Esophagus mucosa (tissue), 1 donor: ENCODE measurements at regions not wholly inside any gene's neighbourhood (a gene's known extent, or its start where the extent isn't known, plus 50 kb on each side); places are given as distances from the start of the nearest gene placed in this dataset.
A peak's percentile ranks its signal among the peaks of the same experiment; 100 is the strongest.
"Not testable (repeated sequence)": the region's sequence is repeated elsewhere in the genome, so short reads cannot be mapped to it uniquely, and the experiment has no call there.

Source experiments
- ATAC-seq: fragments of 200-7000 bp; cut with Tn5 transposase; one replicate; pipeline ENCODE4 v1.9.1; 2020
- donor health status: DM: yes; HTN: yes; CAD: no.

- ATAC-seq: no peak
Observed at GRCh38 chr10:9010093-9010492, 955.6 kb downstream of the GATA3 start.

- ATAC-seq: no peak
Observed at GRCh38 chr10:9010931-9011670, 956.6 kb downstream of the GATA3 start.

- no peak for ATAC-seq
Observed at GRCh38 chr10:9012312-9012711, 957.8 kb downstream of the GATA3 start.

GRCh38 chr10:9015005-9015404 is 960.5 kb downstream of the GATA3 start:
- no peak for ATAC-seq

- no peak for ATAC-seq
Observed at GRCh38 chr10:9015447-9015846, 961.0 kb downstream of the GATA3 start.

DNA sequence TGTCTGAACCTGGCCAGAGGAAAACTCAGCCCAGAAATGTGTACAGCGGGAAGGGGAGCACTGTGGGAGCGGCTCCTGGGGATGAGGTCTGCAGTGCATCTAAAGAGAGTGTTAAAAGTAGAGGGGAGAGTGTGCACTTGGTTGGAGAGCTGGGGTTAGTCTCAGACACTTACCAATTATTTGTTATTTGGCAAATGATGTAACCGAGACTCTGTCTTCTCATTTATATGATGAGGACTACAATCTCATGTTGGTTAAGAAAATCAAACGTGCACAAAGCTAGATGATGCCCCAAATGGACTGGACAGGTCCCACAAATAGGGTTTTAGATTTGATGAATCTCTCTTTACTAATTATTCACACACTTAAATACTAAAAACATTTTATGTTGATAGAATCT is 962.4 kb downstream of the GATA3 start:
- no peak for ATAC-seq

DNA sequence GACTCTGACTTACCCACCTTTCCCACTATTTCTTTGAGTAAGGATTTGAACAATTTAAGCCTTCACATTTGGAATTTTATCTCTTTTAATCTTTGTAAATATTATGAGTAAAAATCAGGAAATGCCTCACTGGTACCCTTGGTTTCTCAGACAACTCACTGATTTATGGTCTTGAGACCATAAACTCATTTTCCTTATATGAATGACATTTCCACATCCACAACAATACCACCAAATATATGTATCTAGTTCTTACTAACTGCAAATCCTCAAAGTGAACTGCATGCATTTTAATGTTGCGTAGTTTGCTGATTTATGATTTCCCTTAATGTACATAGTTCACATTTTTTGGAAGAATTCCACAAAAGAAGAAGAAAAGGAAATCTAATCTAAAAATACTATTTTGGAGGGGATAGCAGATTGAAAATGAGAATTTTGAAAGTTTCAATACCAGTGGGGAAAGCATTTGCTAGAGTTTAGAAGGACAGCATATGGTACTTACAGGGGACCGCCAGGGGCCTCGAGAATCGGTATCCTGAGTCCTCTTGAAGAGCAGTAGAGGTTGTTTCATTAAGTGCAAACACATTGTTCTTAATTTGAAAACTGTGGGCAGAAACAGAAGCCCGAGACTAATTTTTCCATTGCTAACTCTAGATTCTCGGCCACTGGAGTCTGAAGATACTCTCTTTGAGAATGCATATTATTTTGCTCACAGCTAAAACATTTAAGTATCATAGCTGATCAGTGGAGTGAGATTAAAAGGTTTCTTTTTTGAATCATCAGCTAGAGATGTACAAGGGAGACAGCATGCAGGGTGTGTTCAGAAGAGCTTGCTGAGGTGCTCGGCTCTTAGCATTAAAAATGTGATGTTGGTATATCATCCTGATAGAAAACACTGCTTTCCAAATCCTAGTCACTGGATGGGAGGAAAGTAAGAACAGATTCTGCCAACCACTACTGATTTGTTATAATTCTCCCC is 964.0 kb downstream of the GATA3 start:
- no peak for ATAC-seq

DNA sequence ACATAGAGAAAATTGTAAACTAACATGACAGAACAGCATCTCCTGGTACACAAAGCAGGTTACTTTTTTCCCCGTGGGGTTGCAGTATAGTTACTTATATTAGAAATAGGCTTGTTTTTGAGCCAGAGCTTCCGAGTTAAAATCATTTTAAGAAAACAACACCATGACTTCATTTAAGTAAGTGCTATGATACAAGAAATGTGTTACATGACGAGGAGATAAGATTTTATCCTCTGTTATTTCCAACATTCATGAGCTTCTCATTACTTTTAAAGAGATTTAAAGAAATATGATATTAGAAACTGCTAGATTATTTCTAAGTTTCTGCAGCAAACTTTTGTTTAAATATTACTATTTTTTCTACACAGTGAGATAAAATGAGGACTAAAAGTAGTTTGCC is 968.7 kb downstream of the GATA3 start:
- no peak for ATAC-seq

GRCh38 chr10:9024210-9024609 is 969.7 kb downstream of the GATA3 start:
- ATAC-seq: no peak

GRCh38 chr10:9028231-9028630 is 973.7 kb downstream of the GATA3 start:
- no peak for ATAC-seq

DNA sequence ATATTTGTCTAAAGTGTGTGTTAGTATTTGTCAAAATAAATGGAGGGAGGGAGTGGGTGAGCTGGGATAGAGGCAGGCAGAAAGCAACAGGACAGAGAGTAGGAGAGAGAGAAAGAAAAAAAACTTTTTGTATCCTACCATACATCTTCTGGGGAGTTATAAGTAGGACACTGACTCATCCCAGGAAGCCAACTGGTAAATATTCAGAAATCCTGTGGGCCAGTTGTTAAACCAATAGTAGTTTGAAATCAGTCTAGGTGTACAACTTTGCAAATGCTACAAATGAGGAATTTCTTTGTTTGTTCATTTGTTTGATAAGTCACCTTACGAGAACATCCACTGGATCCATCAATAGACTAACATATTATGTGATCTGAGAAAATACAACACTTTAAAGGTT is 980.9 kb downstream of the GATA3 start:
- no peak for ATAC-seq

- ATAC-seq: no peak
Observed at GRCh38 chr10:9036711-9037204, 982.3 kb downstream of the GATA3 start.

DNA sequence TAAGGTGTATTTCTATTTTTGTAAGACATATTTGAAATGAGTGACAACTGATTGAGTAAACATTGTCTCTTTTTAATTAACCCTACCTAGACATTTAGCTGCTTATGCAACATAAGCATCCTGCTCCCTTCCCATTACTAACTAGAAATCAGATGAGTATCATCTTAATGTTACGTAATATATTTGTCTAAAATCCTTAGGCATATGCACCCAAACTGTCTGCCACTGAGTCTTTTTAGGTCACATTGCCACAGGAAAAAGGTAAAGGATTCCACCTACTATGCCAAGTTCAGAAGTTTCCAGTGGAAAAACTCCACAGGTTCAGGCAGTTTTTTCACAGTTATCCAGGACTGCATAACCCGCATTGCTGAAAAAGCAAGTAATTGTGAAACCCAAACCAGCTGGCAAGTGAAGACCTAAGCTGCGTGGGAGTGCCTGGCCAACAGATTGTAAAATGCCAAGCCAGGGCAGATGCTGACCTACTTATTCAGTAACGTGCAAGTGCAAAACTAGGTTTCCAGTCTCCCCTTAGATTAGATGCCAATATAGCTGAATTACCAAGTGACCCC is 983.7 kb downstream of the GATA3 start:
- no peak for ATAC-seq

DNA sequence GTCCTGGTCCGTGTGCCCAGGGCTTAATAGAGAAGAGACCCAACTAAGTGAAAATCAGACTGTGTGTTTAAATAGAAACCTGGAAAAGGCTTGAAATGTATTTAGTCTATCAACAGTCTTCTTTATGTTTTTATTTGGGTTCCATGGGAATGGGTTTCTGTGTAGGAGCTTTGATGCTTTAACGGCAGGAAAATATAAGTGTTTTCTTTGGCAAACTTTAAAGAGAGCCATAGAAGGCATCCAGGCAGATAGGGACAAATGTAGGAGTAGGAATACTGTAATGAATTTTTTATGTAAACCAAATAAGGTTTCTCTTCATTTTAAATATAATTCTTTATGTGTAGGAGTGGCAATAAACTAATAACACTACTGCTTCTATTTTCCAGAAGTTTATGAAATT is 989.0 kb downstream of the GATA3 start:
- ATAC-seq: no peak

DNA sequence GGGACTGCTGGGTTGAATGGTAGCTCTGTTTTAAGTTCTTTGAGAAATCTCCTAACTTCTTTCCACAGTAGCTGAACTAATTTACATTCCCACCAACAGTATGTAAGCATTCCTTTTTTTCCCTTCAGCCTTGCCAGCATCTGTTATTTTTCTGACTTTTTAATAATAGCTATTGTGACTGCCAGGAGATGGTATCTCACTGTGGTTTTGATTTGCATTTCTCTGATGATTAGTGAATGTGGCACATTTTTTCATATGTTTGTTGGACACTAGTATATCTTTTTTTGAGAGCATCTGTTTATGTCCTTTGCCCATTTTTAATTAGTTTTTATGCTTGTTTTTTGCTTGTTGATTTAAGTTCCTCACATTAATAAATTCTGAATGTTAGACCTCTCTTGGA is 990.8 kb downstream of the GATA3 start:
- ATAC-seq: no peak

DNA sequence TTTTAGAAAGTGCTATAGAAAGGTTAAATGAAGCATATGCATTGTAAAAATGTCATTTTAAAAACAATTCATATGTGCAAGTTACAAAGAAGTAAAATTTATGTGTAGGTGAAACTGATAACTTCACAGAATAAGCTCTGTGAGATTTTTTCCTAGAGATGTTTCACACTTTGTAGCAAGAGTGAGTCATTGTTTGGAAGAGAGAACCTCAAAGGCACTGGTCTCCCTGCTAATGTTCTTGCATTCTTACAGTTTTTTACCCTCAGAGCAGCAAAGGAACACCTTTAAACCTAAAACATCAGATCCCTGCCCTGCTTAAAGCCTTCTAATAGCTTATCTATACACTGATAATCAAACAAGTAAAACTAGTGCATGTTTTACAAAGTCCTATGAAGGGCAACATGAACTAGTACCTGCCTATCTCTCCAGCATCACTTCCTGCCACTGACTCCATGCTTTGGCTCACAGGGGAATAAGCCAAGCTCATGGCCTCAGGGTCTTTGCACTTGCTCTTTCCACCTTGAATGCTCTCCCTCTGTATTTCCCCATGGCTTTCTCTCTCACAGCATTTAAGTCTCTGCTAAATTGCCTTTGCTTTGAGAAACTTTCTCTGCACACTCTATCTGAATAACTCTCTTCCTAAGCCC is 997.0 kb downstream of the GATA3 start:
- no peak for ATAC-seq

GRCh38 chr10:9052767-9053166 is 998.3 kb downstream of the GATA3 start:
- ATAC-seq: peak; percentile 70

- ATAC-seq: no peak
Observed at GRCh38 chr10:9056521-9056920, 1002.0 kb downstream of the GATA3 start.

DNA sequence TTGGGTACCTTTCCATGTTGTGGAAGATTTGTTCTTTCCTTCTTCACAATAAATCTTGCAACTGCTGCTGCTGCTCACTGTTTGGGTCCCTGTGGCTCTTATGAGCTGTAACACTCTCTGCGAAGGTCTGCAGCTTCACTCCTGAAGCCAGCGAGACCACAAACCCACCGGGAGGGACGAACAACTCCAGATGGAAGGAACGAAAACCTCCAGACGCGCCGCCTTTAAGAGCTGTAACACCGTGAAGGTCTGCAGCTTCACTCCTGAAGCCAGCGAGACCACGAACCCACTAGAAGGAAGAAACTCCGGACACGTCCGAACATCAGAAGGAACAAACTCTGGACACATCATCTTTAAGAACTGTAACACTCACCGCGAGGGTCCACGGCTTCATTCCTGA is 1002.8 kb downstream of the GATA3 start:
- ATAC-seq: not testable (repeated sequence)

- no peak for ATAC-seq
Observed at GRCh38 chr10:9060314-9060713, 1005.8 kb downstream of the GATA3 start.

DNA sequence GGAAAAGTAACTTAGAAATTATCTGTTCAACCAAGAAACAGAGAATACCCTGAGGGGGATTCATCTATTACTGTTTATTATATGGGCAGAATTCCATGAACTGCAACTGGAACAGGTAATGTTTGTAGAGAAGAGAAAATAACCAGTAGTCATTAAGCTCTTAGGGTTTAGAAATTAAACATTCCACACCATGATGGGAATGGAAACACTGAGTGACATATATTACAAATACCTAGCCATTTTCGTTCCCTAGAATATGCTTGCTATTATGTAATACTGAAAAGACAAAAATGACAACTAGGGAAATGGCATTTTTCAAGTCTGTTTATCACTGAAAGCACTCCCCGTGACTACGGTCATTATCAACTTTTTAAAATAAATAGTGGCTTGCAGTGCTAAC is 1007.4 kb downstream of the GATA3 start:
- ATAC-seq: no peak

DNA sequence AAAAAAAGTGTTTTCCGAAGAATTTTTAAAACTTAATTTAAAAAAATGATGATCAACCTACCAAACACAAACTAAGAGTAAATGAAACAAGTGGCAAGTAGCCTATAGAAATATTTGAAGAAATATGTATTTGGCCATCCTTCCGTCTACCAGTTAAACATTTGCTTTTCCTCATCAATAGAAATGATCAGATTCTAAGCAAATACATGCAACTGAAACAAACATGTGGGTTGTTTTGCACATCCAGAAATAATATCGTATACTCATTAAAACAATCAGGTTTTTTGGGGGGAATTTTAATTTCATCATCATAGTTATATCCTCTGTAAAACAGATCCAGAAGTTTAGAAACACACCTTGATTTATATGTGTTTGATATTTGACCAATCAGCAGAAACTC is 1011.7 kb downstream of the GATA3 start:
- ATAC-seq: no peak

- ATAC-seq: no peak
Observed at GRCh38 chr10:9068003-9068402, 1013.5 kb downstream of the GATA3 start.
